ENCODE measurements at regions not wholly inside any gene's neighbourhood (a gene's known extent, or its start where the extent isn't known, plus 50 kb on each side); places are given as distances from the start of the nearest gene placed in this dataset.

- H3K27ac ChIP-seq = no peak overlapping the region
- ATAC-seq = no peak
- WGBS (ENCODE audit: missing lambda C conversion rate) = 44% methylated on average over 6 of the region's 6 CpGs
Observed at GRCh38 chr2:59567151-59567550, 986.3 kb downstream of the BCL11A start.

GRCh38 chr2:59566739-59567138 is 986.7 kb downstream of the BCL11A start:
- TF ChIP-seq EHF (CRISPR knock-in tag; IDR thresholded peaks at IDR 0.05) (no peak), BHLHE40 (IDR thresholded peaks at IDR 0.05; ENCODE audit: low read depth, low read length) (no peak), HDAC2 (IDR thresholded peaks at IDR 0.05) (no peak), MAX (IDR thresholded peaks at IDR 0.05) (no peak), POLR2A (IDR thresholded peaks at IDR 0.05; ENCODE audit: low read length) (no peak), JUNB (IDR thresholded peaks at IDR 0.05) (no peak)
- Histone ChIP-seq H3K4me2 (no peak overlapping the region), H3K9me3 (no peaks in the 10 kb centered on the region), H3K4me3 (no peak overlapping the region), H3K27ac (no peak overlapping the region), H3K4me1 (no peaks in the 10 kb centered on the region)
- CTCF ChIA-PET = no interaction called here
- no peak for FAIRE-seq
- DNase-seq (ENCODE audit: low read depth in 1 of 2, low spot score in 1 of 2) = no peak
- WGBS (ENCODE audit: missing lambda C conversion rate) = 8% methylated on average over 2 of the region's 2 CpGs
- POLR2A ChIA-PET = no interaction called here
- ATAC-seq = no peak

More at GRCh38 chr2:59567151-59567550, 986.3 kb downstream of the BCL11A start:
- ChIA-PET POLR2A (no interaction called here), CTCF (no interaction called here)
- Histone ChIP-seq H3K4me1 (no peaks in the 10 kb centered on the region), H3K4me3 (no peak overlapping the region), H3K9me3 (no peaks in the 10 kb centered on the region), H3K4me2 (no peak overlapping the region)
- DNase-seq (ENCODE audit: low read depth in 1 of 2, low spot score in 1 of 2) = no peak
- no peak for TF ChIP-seq MAFK (IDR thresholded peaks at IDR 0.05; ENCODE audit: partially characterized antibody)
- FAIRE-seq = no peak

GRCh38 chr2:59561281-59561680 is 992.2 kb downstream of the BCL11A start:
- Histone ChIP-seq H3K4me3 (no peak overlapping the region), H3K4me1 (no peaks in the 10 kb centered on the region), H3K9me3 (no peaks in the 10 kb centered on the region), H3K4me2 (no peak overlapping the region), H3K27ac (no peak overlapping the region)
- ATAC-seq (no peak), DNase-seq (ENCODE audit: low read depth in 1 of 2, low spot score in 1 of 2) (no peak), FAIRE-seq (no peak)
- TF ChIP-seq MAFK (IDR thresholded peaks at IDR 0.05; ENCODE audit: partially characterized antibody) = no peak
- TF ChIP-seq RAD21 (conservative IDR thresholded peaks at IDR 0.05 in 1 of 2, IDR thresholded peaks at IDR 0.05 in 1 of 2) = no peak
- TF ChIP-seq CHD2 (IDR thresholded peaks at IDR 0.05; ENCODE audit: low read length, partially characterized antibody) = no peak
- TF ChIP-seq PHF8 (IDR thresholded peaks at IDR 0.05; ENCODE audit: borderline replicate concordance, low read depth) = no peak
- TF ChIP-seq HOXA7 (CRISPR knock-in tag; IDR thresholded peaks at IDR 0.05) = no peak
- no peak for TF ChIP-seq MAZ (IDR thresholded peaks at IDR 0.05; ENCODE audit: borderline replicate concordance, low read depth, low read length)
- TF ChIP-seq ATOH8 (CRISPR knock-in tag; IDR thresholded peaks at IDR 0.05; ENCODE audit: low read depth) = no peak
- no peak for TF ChIP-seq JUNB (IDR thresholded peaks at IDR 0.05)
- TF ChIP-seq FOSL2 (IDR thresholded peaks at IDR 0.05) = no peak
- no peak for TF ChIP-seq FOSL2 (CRISPR knock-in tag; IDR thresholded peaks at IDR 0.05)
- no peak for TF ChIP-seq HDAC2 (IDR thresholded peaks at IDR 0.05)
- TF ChIP-seq ZFP36 (IDR thresholded peaks at IDR 0.05; ENCODE audit: borderline replicate concordance, partially characterized antibody) = no peak
- ChIA-PET CTCF (no interaction called here), POLR2A (no interaction called here)
- WGBS (ENCODE audit: missing lambda C conversion rate) = 1% methylated on average over 2 of the region's 2 CpGs

- H3K27ac ChIP-seq = no peak overlapping the region
- no peak for DNase-seq (ENCODE audit: low read depth in 1 of 2, low spot score in 1 of 2)
- H3K4me1 ChIP-seq = no peaks in the 10 kb centered on the region
- WGBS (ENCODE audit: missing lambda C conversion rate) = 19% methylated on average over 3 of the region's 3 CpGs
- ChIA-PET POLR2A (no interaction called here), CTCF (no interaction called here)
- FAIRE-seq = no peak
- H3K4me3 ChIP-seq = no peak overlapping the region
- H3K4me2 ChIP-seq = no peak overlapping the region
- ATAC-seq = no peak
- H3K9me3 ChIP-seq = no peaks in the 10 kb centered on the region
- TF ChIP-seq CHD4 (IDR thresholded peaks at IDR 0.05; ENCODE audit: borderline replicate concordance) (no peak), REST (IDR thresholded peaks at IDR 0.05) (no peak), NPAS2 (CRISPR knock-in tag; IDR thresholded peaks at IDR 0.05; ENCODE audit: borderline replicate concordance) (no peak), NFE2L2 (conservative IDR thresholded peaks at IDR 0.05; ENCODE audit: low read length) (no peak), RNF2 (IDR thresholded peaks at IDR 0.05; ENCODE audit: borderline replicate concordance, low read depth) (no peak), TFCP2L1 (CRISPR knock-in tag; IDR thresholded peaks at IDR 0.05) (no peak), SREBF2 (IDR thresholded peaks at IDR 0.05) (no peak), EP300 (IDR thresholded peaks at IDR 0.05) (no peak), RCOR1 (IDR thresholded peaks at IDR 0.05; ENCODE audit: low read depth, low read length) (no peak), POLR2A (IDR thresholded peaks at IDR 0.05; ENCODE audit: low read length) (no peak), ATOH8 (CRISPR knock-in tag; IDR thresholded peaks at IDR 0.05; ENCODE audit: low read depth) (no peak), GATA3 (IDR thresholded peaks at IDR 0.05; ENCODE audit: borderline replicate concordance) (no peak), EHF (CRISPR knock-in tag; IDR thresholded peaks at IDR 0.05) (no peak), MYC (IDR thresholded peaks at IDR 0.05; ENCODE audit: borderline replicate concordance, low read length) (no peak), ZSCAN20 (CRISPR knock-in tag; IDR thresholded peaks at IDR 0.05) (no peak)
Observed at GRCh38 chr2:59560769-59561168, 992.7 kb downstream of the BCL11A start.

Data from A549 (cell line).